22Rv1 (cell line): ENCODE measurements at regions not wholly inside any gene's neighbourhood (a gene's known extent, or its start where the extent isn't known, plus 50 kb on each side); places are given as distances from the start of the nearest gene placed in this dataset.

Source experiments
- ZFX ChIP-seq: fragments of 450-650 bp; IDR thresholded peaks from 2 replicates; pipeline ENCODE4 v1.6.1; 2017; ENCODE audit warnings: antibody characterized with exemption, borderline replicate concordance
- TF ChIP-seq, protein P1 (sequence below): fragments of 450-650 bp; IDR thresholded peaks from 2 replicates; pipeline ENCODE4 v1.5.1; 2017; ENCODE audit warnings: mild to moderate bottlenecking

DNA sequence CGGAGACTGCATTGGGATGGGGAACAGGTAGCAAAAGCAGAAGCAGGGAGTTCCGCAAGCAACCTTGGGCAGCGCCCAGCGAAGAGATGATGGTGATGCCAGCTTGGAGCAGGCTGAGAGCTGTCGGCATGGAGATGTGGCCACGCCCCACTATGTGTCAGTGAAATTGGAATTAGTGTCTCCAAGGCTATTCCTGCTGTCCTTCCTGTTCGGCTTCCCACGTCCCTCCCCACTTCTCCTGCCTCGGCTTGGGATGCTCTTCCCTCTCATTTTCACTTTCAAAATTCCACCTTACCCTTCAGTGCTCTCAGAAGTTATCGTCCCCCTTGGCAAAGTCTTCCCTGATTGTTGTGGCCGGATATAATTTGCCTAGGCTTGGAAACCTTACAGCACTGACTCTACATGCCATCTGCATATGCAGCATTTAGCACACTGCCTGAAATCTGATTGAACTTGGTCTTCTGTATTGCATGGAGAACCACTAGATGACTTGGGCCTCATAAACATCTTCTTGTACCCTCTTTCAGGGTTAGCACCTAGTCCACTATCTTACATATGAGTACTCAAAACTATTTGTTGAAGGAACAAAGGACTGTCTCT, 270.7 kb upstream of the RUNX1 start:
- TF ChIP-seq, protein P1, sequence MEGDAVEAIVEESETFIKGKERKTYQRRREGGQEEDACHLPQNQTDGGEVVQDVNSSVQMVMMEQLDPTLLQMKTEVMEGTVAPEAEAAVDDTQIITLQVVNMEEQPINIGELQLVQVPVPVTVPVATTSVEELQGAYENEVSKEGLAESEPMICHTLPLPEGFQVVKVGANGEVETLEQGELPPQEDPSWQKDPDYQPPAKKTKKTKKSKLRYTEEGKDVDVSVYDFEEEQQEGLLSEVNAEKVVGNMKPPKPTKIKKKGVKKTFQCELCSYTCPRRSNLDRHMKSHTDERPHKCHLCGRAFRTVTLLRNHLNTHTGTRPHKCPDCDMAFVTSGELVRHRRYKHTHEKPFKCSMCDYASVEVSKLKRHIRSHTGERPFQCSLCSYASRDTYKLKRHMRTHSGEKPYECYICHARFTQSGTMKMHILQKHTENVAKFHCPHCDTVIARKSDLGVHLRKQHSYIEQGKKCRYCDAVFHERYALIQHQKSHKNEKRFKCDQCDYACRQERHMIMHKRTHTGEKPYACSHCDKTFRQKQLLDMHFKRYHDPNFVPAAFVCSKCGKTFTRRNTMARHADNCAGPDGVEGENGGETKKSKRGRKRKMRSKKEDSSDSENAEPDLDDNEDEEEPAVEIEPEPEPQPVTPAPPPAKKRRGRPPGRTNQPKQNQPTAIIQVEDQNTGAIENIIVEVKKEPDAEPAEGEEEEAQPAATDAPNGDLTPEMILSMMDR: no peak
- no peak for TF ChIP-seq ZFX
